HCT116 (cell line): ENCODE measurements at regions not wholly inside any gene's neighbourhood (a gene's known extent, or its start where the extent isn't known, plus 50 kb on each side); places are given as distances from the start of the nearest gene placed in this dataset.

Experiments
- ATAC-seq: fragments of 200-7000 bp; cut with Tn5 transposase; 2 replicates; pipeline ENCODE4 v1.9.1; 2020; ENCODE audit warnings: mild to moderate bottlenecking, moderate library complexity
- BruUV-seq: library from RNA; stranded (reverse); fragments of 400-500 nt; replicated peaks from 2 replicates; lab custom pipeline; 2021; lab: Mats Ljungman, UMichigan
- CTCF ChIA-PET: fragments of 300-600 bp; sonication (Branson Sonifier 250); formaldehyde crosslinking; loops from one replicate; lab custom pipeline; 2021; ENCODE audit warnings: antibody characterized with exemption; lab: Charles Lee
- POLR2A ChIA-PET: fragments of 300-600, 350-600 bp; sonication (Branson Sonifier 250); formaldehyde crosslinking; loops from one replicate; lab custom pipeline; 2021; ENCODE audit warnings: antibody characterized with exemption; lab: Charles Lee
- RAD21 ChIA-PET, 2 experiments: fragments of 300-600 bp; sonication (Branson Sonifier 250); formaldehyde crosslinking; loops; one replicate each; lab custom pipeline; 2023; ENCODE audit warnings: low total read pairs in 2 of 2; ENCODE audit not compliant: uncharacterized antibody in 2 of 2, unreplicated experiment in 2 of 2, low non-redundant PET in 1 of 2; lab: Charles Lee
- DNase-seq: peaks from one replicate; pipeline ENCODE4 v3.0.0-alpha.2; 2010; ENCODE audit warnings: low read depth, low spot score
- H2AFZ ChIP-seq: fragments of 200-600 bp; shearing (Covaris generic), sonication (generic); 2 replicates; pipeline ENCODE4 v1.6.1; 2017; ENCODE audit warnings: low read depth, mixed run types, mixed read lengths, antibody characterized with exemption, low read length; ENCODE audit not compliant: poor library complexity, severe bottlenecking
- H3K27ac ChIP-seq: 2 replicates; pipeline ENCODE4 v1.5.1; 2012; ENCODE audit warnings: low read depth, low read length
- H3K27me3 ChIP-seq: fragments of 200-600 bp; sonication (generic); 2 replicates; pipeline ENCODE4 v1.6.1; 2016; ENCODE audit warnings: mixed run types, low read length, mixed read lengths; ENCODE audit not compliant: insufficient read depth
- H3K36me3 ChIP-seq, 2 experiments: fragments of 200-500 bp in 1 of 2; fragments of 200-600 bp in 1 of 2; sonication (Bioruptor generic) in 1 of 2; sonication (generic) in 1 of 2; 2 replicates each; pipeline versions ENCODE4 v1.5.1 to v1.6.1; 2014 to 2016; ENCODE audit warnings: low read length in 2 of 2, inconsistent platforms in 1 of 2, mixed read lengths in 1 of 2, mixed run types in 1 of 2; ENCODE audit not compliant: insufficient read depth in 2 of 2, control insufficient read depth in 1 of 2
- H3K4me1 ChIP-seq, 2 experiments: fragments of 200-600 bp in 1 of 2; sonication (generic) in 1 of 2; 2 replicates each; pipeline versions ENCODE4 v1.5.1 to v1.6.1; 2012 to 2017; ENCODE audit warnings: low read length in 2 of 2, inconsistent platforms in 1 of 2, mild to moderate bottlenecking in 1 of 2, mixed read lengths in 1 of 2, mixed run types in 1 of 2, moderate library complexity in 1 of 2; ENCODE audit not compliant: insufficient read depth in 2 of 2, control insufficient read depth in 1 of 2
- H3K4me2 ChIP-seq: fragments of 200-600 bp; sonication (generic); 2 replicates; pipeline ENCODE4 v1.6.1; 2017; ENCODE audit warnings: mixed run types, low read length, mixed read lengths
- H3K4me3 ChIP-seq, 2 experiments: fragments of 200-600 bp in 1 of 2; sonication (generic) in 1 of 2; replicated peaks in 1 of 2; 2 replicates each; pipeline ENCODE4 v1.5.1; 2011 to 2016; ENCODE audit warnings: low read length in 2 of 2, control low read depth in 1 of 2, low read depth in 1 of 2, mild to moderate bottlenecking in 1 of 2, mixed read lengths in 1 of 2, mixed run types in 1 of 2
- H3K79me2 ChIP-seq: fragments of 200-600 bp; sonication (generic); 2 replicates; pipeline ENCODE4 v1.6.1; 2017; ENCODE audit warnings: mild to moderate bottlenecking, mixed run types, low read length, moderate library complexity, mixed read lengths; ENCODE audit not compliant: insufficient read depth
- H3K9ac ChIP-seq: fragments of 200-600 bp; sonication (generic); 2 replicates; pipeline ENCODE4 v1.6.1; 2016; ENCODE audit warnings: low read length, mixed read lengths
- H3K9me2 ChIP-seq: fragments of 200-600 bp; sonication (generic), shearing (Covaris generic); 2 replicates; pipeline ENCODE4 v1.6.1; 2017; ENCODE audit warnings: mixed run types, mild to moderate bottlenecking, moderate library complexity; ENCODE audit not compliant: insufficient read depth
- H3K9me3 ChIP-seq, 2 experiments: fragments of 200-500 bp in 1 of 2; fragments of 200-600 bp in 1 of 2; sonication (Bioruptor generic) in 1 of 2; sonication (generic) in 1 of 2; 2 replicates each; pipeline ENCODE4 v1.6.1; 2014 to 2017; ENCODE audit warnings: low read length in 2 of 2, mixed read lengths in 2 of 2, inconsistent platforms in 1 of 2, low read depth in 1 of 2, mild to moderate bottlenecking in 1 of 2, mixed run types in 1 of 2, moderate library complexity in 1 of 2; ENCODE audit not compliant: control insufficient read depth in 1 of 2, insufficient read depth in 1 of 2
- H4K20me1 ChIP-seq: fragments of 200-600 bp; sonication (generic), shearing (Covaris generic); 2 replicates; pipeline ENCODE4 v1.6.1; 2017; ENCODE audit warnings: mixed run types, mild to moderate bottlenecking, moderate library complexity; ENCODE audit not compliant: insufficient read depth
- CBX3 ChIP-seq: IDR thresholded peaks from 2 replicates; pipeline ENCODE4 v1.6.1; 2012; ENCODE audit warnings: low read depth
- CEBPB ChIP-seq: IDR thresholded peaks from 2 replicates; pipeline ENCODE4 v1.6.1; 2012; ENCODE audit warnings: low read depth
- EGR1 ChIP-seq: IDR thresholded peaks from 2 replicates; pipeline ENCODE4 v1.6.1; 2012; ENCODE audit warnings: low read depth
- ELF1 ChIP-seq: IDR thresholded peaks from 2 replicates; pipeline ENCODE4 v1.6.1; 2012; ENCODE audit warnings: low read depth, borderline replicate concordance
- EZH2 ChIP-seq: fragments of 200-600 bp; sonication (generic); IDR thresholded peaks from 2 replicates; pipeline ENCODE4 v1.6.1; 2017; ENCODE audit warnings: antibody characterized with exemption, mixed run types
- EZH2phosphoT487 ChIP-seq: fragments of 200-600 bp; IDR thresholded peaks from 2 replicates; pipeline ENCODE4 v1.6.1; 2018; ENCODE audit warnings: antibody characterized with exemption, borderline replicate concordance
- JUND ChIP-seq: IDR thresholded peaks from 2 replicates; pipeline ENCODE4 v1.6.1; 2012
- POLR2AphosphoS5 ChIP-seq: IDR thresholded peaks from 2 replicates; pipeline ENCODE4 v1.6.1; 2011; ENCODE audit warnings: mild to moderate bottlenecking, low read depth, low read length, moderate library complexity
- RAD21 ChIP-seq: IDR thresholded peaks from 2 replicates; pipeline ENCODE4 v1.6.1; 2012; ENCODE audit warnings: low read depth, mild to moderate bottlenecking
- SP1 ChIP-seq: IDR thresholded peaks from 2 replicates; pipeline ENCODE4 v1.6.1; 2012; ENCODE audit warnings: low read depth
- SRF ChIP-seq: IDR thresholded peaks from 2 replicates; pipeline ENCODE4 v1.6.1; 2012; ENCODE audit warnings: low read depth
- TCF7L2 ChIP-seq: IDR thresholded peaks from 2 replicates; pipeline ENCODE4 v1.7.0; 2011; ENCODE audit warnings: borderline replicate concordance, inconsistent platforms; ENCODE audit not compliant: insufficient read depth, insufficient read length; ENCODE audit errors: extremely low read depth
- YY1 ChIP-seq: IDR thresholded peaks from 2 replicates; pipeline ENCODE4 v1.6.1; 2011; ENCODE audit warnings: low read length, low read depth, moderate library complexity, mild to moderate bottlenecking; ENCODE audit not compliant: insufficient replicate concordance; ENCODE audit errors: extremely low read depth
- ZFX ChIP-seq: fragments of 450-650 bp; IDR thresholded peaks from 2 replicates; pipeline ENCODE4 v1.6.1; 2017
- ZNF274 ChIP-seq: fragments of 200-500 bp; sonication (Bioruptor generic); IDR thresholded peaks from 2 replicates; pipeline ENCODE4 v1.6.1; 2014; ENCODE audit warnings: mild to moderate bottlenecking, low read depth, low read length, inconsistent platforms
- intact Hi-C: fragments of 100-400 bp; cut with micrococcal nuclease; formaldehyde crosslinking; loops from 2 replicates; pipeline ENCODE4 v1.10.0; 2022
- TF ChIP-seq, protein P1 (sequence below): IDR thresholded peaks from 2 replicates; pipeline ENCODE4 v1.6.1; 2012
- TF ChIP-seq, protein P2 (sequence below), 3 experiments: fragments of 200-600 bp in 1 of 3; sonication (generic) in 1 of 3; IDR thresholded peaks in 2 of 3; conservative IDR thresholded peaks in 1 of 3; 2 replicates each; pipeline ENCODE4 v1.5.1; 2012 to 2017; ENCODE audit warnings: low read depth in 2 of 3, low read length in 2 of 3, antibody characterized with exemption in 1 of 3, borderline replicate concordance in 1 of 3, control low read depth in 1 of 3, mild to moderate bottlenecking in 1 of 3, mixed read lengths in 1 of 3, mixed run types in 1 of 3, moderate library complexity in 1 of 3; ENCODE audit not compliant: insufficient read depth in 1 of 3

DNA sequence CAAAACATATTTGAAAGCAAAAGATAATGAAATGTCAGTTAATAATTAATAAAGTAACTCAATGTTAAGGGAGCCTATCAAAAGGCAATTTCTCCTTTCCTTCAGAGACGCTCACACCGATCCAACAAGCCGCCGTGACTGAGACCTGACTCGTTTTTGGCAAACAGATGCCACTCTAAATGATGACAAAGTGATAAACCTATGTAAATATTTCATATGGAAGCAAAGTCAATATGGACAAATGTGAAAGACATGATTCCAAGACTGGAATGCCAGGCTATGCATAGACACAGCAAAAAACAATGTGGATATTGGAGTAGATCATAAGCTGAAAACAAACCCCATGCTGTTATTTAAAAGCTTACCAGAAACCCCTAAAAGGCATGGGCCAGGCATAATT is 137.2 kb upstream of the SUCLG2 start:
- DNase-seq (no peak), ATAC-seq (no peak)
- ChIA-PET POLR2A (no interaction called here), CTCF (no interaction called here), RAD21 (no interaction called here)
- Histone ChIP-seq H3K9me3 (no peaks in the 10 kb centered on the region), H3K79me2 (no peaks in the 10 kb centered on the region), H3K36me3 (no peaks in the 10 kb centered on the region), H2AFZ (no peak overlapping the region), H4K20me1 (no peaks in the 10 kb centered on the region), H3K4me3 (no peak overlapping the region), H3K9ac (no peak overlapping the region), H3K9me2 (no peaks in the 10 kb centered on the region), H3K4me2 (no peak overlapping the region), H3K27ac (no peak overlapping the region), H3K27me3 (no peaks in the 10 kb centered on the region), H3K4me1 (no peaks in the 10 kb centered on the region)
- no TSS peak for BruUV-seq
- TF ChIP-seq TCF7L2: no peak
- no peak for TF ChIP-seq RAD21
- TF ChIP-seq ZNF274: no peak
- no peak for TF ChIP-seq SP1
- TF ChIP-seq POLR2AphosphoS5: no peak
- TF ChIP-seq CEBPB: no peak
- no peak for TF ChIP-seq ZFX
- TF ChIP-seq, protein P1, sequence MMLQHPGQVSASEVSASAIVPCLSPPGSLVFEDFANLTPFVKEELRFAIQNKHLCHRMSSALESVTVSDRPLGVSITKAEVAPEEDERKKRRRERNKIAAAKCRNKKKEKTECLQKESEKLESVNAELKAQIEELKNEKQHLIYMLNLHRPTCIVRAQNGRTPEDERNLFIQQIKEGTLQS: no peak
- no peak for TF ChIP-seq JUND
- intact Hi-C loops: loop anchor here (2.0 to 5.0 kb wide), 3 partner anchors 199 to 854 kb away; no protein-coding TSS in a partner anchor

DNA sequence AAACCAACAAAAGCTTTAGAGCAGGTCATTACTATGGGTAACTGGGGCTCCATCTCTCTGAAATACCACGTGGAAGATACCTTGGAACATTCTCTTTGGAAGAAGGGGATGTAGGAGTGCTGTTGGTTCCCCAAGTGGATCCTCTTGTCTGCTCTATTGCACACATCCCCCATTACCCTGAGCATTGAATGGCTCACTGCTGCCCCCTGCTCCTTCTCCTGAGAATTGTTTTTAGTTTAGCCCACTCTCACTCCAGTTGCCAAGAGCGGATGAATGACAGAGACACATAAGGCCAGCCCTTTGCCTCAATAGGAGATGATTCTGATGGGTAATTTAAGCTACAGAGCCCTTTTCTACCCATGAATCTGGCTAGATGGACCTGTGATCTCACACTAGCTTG is 135.6 kb upstream of the SUCLG2 start:
- Histone ChIP-seq H3K79me2 (no peaks in the 10 kb centered on the region), H3K4me2 (no peak overlapping the region), H2AFZ (no peak overlapping the region), H3K9me2 (no peaks in the 10 kb centered on the region), H3K4me3 (no peak overlapping the region), H4K20me1 (no peaks in the 10 kb centered on the region), H3K27me3 (no peaks in the 10 kb centered on the region), H3K36me3 (no peaks in the 10 kb centered on the region), H3K4me1 (no peaks in the 10 kb centered on the region), H3K27ac (no peak overlapping the region), H3K9me3 (no peaks in the 10 kb centered on the region), H3K9ac (no peak overlapping the region)
- ChIA-PET RAD21 (no interaction called here), CTCF (interaction anchor here (1.5 to 1.6 kb wide), 2 partner anchors 13 to 405 kb away, joined by 3 to 4 read pairs; no protein-coding TSS in a partner anchor), POLR2A (no interaction called here)
- BruUV-seq: no TSS peak
- DNase-seq: peak; percentile 23
- intact Hi-C loops: loop anchor here (1.0 to 5.0 kb wide), 4 partner anchors 198 to 853 kb away; no protein-coding TSS in a partner anchor
- ATAC-seq: peak; percentile 94
- TF ChIP-seq YY1 (no peak), ELF1 (no peak), RAD21 (peak; percentile 65), EGR1 (no peak), EZH2phosphoT487 (no peak), SRF (no peak), POLR2AphosphoS5 (no peak), SP1 (no peak), JUND (no peak), CBX3 (no peak), EZH2 (no peak)
- TF ChIP-seq, protein P1: no peak
- TF ChIP-seq, protein P2, sequence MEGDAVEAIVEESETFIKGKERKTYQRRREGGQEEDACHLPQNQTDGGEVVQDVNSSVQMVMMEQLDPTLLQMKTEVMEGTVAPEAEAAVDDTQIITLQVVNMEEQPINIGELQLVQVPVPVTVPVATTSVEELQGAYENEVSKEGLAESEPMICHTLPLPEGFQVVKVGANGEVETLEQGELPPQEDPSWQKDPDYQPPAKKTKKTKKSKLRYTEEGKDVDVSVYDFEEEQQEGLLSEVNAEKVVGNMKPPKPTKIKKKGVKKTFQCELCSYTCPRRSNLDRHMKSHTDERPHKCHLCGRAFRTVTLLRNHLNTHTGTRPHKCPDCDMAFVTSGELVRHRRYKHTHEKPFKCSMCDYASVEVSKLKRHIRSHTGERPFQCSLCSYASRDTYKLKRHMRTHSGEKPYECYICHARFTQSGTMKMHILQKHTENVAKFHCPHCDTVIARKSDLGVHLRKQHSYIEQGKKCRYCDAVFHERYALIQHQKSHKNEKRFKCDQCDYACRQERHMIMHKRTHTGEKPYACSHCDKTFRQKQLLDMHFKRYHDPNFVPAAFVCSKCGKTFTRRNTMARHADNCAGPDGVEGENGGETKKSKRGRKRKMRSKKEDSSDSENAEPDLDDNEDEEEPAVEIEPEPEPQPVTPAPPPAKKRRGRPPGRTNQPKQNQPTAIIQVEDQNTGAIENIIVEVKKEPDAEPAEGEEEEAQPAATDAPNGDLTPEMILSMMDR (IDR thresholded peaks at IDR 0.05 in 2 of 3, conservative IDR thresholded peaks at IDR 0.05 in 1 of 3; ENCODE audit: borderline replicate concordance in 1 of 3, insufficient read depth in 1 of 3, low read depth in 2 of 3, low read length in 2 of 3): peak; percentile 46 to 74 (median 69); a peak in 5 of 6 replicates
